ENCODE measurements at regions not wholly inside any gene's neighbourhood (a gene's known extent, or its start where the extent isn't known, plus 50 kb on each side); places are given as distances from the start of the nearest gene placed in this dataset.
"Not testable (repeated sequence)": the region's sequence is repeated elsewhere in the genome, so short reads cannot be mapped to it uniquely, and the experiment has no call there.

GRCh38 chr21:34228792-34229191 lies 135.0 kb upstream of the KCNE2 start (continued):
- TF ChIP-seq EZH2 (IDR thresholded peaks at IDR 0.05; ENCODE audit: low read depth, unreplicated experiment), result no peak
- no peak for TF ChIP-seq POLR2AphosphoS5 (IDR thresholded peaks at IDR 0.05; ENCODE audit: low read depth)
- TF ChIP-seq STAT1 (IDR thresholded peaks at IDR 0.05; ENCODE audit: unreplicated experiment), result no peak
- TF ChIP-seq ZNF114 (CRISPR knock-in tag; IDR thresholded peaks at IDR 0.05), result no peak

GRCh38 chr21:34229353-34229752 lies 134.5 kb upstream of the KCNE2 start:
- Mint-ChIP-seq H3K9me3 (no peaks in the 10 kb centered on the region), H3K27me3 (ENCODE audit: insufficient read depth, low read depth, poor library complexity) (peaks cover 2% of the 10 kb centered on the region), H3K4me3 (no peak overlapping the region), H3K36me3 (ENCODE audit: low read depth) (no peaks in the 10 kb centered on the region; the same call in 2 of the 3 replicates), H3K4me1 (peaks cover 6% of the 10 kb centered on the region), H3K27ac (no peak overlapping the region)
- ATAC-seq (no peak), DNase-seq (ENCODE audit: low spot score) (no peak)
- no peak overlapping the region for H3K4me3 ChIP-seq
- no peak overlapping the region for H3K4me2 ChIP-seq
- no peak for TF ChIP-seq CREB1 (CRISPR knock-in tag; IDR thresholded peaks at IDR 0.05; ENCODE audit: low read depth)
- no peak overlapping the region for H3K27ac ChIP-seq (ENCODE audit: low read depth)
- H3K36me3 ChIP-seq (ENCODE audit: insufficient read depth), result no peaks in the 10 kb centered on the region
- H3K9me2 ChIP-seq (ENCODE audit: insufficient read depth), result peaks cover 36% of the 10 kb centered on the region
- no peaks in the 10 kb centered on the region for H3K79me2 ChIP-seq (replicated peaks; ENCODE audit: insufficient read depth)
- no peaks in the 10 kb centered on the region for H3K27me3 ChIP-seq (ENCODE audit: insufficient read depth)
- H3K4me1 ChIP-seq (ENCODE audit: insufficient read depth), result peaks cover 6% of the 10 kb centered on the region
- no peaks in the 10 kb centered on the region for H3F3A ChIP-seq (replicated peaks; ENCODE audit: low read depth)
- no peak overlapping the region for H2AFZ ChIP-seq
- no peaks in the 10 kb centered on the region for H4K20me1 ChIP-seq (replicated peaks; ENCODE audit: insufficient read depth)

- H3F3A ChIP-seq (replicated peaks; ENCODE audit: low read depth); ATAC-seq; H3K36me3 ChIP-seq (ENCODE audit: insufficient read depth); H3K36me3 Mint-ChIP-seq (ENCODE audit: low read depth); H3K27me3 ChIP-seq (ENCODE audit: insufficient read depth); H3K27ac Mint-ChIP-seq; H3K4me3 ChIP-seq; H3K4me1 ChIP-seq (ENCODE audit: insufficient read depth); H4K20me1 ChIP-seq (replicated peaks; ENCODE audit: insufficient read depth); H3K4me2 ChIP-seq; H3K4me3 Mint-ChIP-seq; H3K27ac ChIP-seq (ENCODE audit: low read depth); H3K27me3 Mint-ChIP-seq (ENCODE audit: insufficient read depth, low read depth, poor library complexity); H2AFZ ChIP-seq; DNase-seq (ENCODE audit: low spot score); H3K79me2 ChIP-seq (replicated peaks; ENCODE audit: insufficient read depth): not testable (repeated sequence)
- peaks cover 21% of the 10 kb centered on the region; the same call in 1 of the 2 replicates for H3K9me2 ChIP-seq (ENCODE audit: insufficient read depth)
- peaks cover 14% of the 10 kb centered on the region for H3K9me3 Mint-ChIP-seq
- H3K4me1 Mint-ChIP-seq, result peaks cover 11% of the 10 kb centered on the region
These were observed 130.1 kb upstream of the KCNE2 start for GRCh38 chr21:34233741-34234140.

GRCh38 chr21:34235514-34235913 lies 128.3 kb upstream of the KCNE2 start:
- ATAC-seq (no peak), DNase-seq (ENCODE audit: low spot score) (no peak)
- H3F3A ChIP-seq (replicated peaks; ENCODE audit: low read depth), result no peaks in the 10 kb centered on the region
- H3K36me3 ChIP-seq (ENCODE audit: insufficient read depth), result no peaks in the 10 kb centered on the region
- no peak overlapping the region for H2AFZ ChIP-seq
- no peak overlapping the region for H3K4me3 ChIP-seq
- no peak overlapping the region for H3K4me3 Mint-ChIP-seq
- H3K4me2 ChIP-seq, result no peak overlapping the region
- H3K79me2 ChIP-seq (replicated peaks; ENCODE audit: insufficient read depth), result no peaks in the 10 kb centered on the region
- peaks cover 8% of the 10 kb centered on the region; the same call in 2 of the 3 replicates for H3K4me1 Mint-ChIP-seq
- H3K4me1 ChIP-seq (ENCODE audit: insufficient read depth), result no peaks in the 10 kb centered on the region
- no peaks in the 10 kb centered on the region for H4K20me1 ChIP-seq (replicated peaks; ENCODE audit: insufficient read depth)
- TF ChIP-seq ZNF331 (CRISPR knock-in tag; IDR thresholded peaks at IDR 0.05; ENCODE audit: low read depth), result no peak
- TF ChIP-seq NANOG (IDR thresholded peaks at IDR 0.05; ENCODE audit: borderline replicate concordance), result no peak
- no peak for TF ChIP-seq ETS1 (IDR thresholded peaks at IDR 0.05)
- TF ChIP-seq EZH2phosphoT487 (IDR thresholded peaks at IDR 0.05; ENCODE audit: unreplicated experiment), result no peak
- no peaks in the 10 kb centered on the region; the same call in 2 of the 3 replicates for H3K36me3 Mint-ChIP-seq (ENCODE audit: low read depth)
- no peak overlapping the region for H3K27ac ChIP-seq (ENCODE audit: low read depth)
- H3K27me3 Mint-ChIP-seq (ENCODE audit: insufficient read depth, low read depth, poor library complexity), result peaks cover 2% of the 10 kb centered on the region
- no peak overlapping the region for H3K27ac Mint-ChIP-seq
- peaks cover 19% of the 10 kb centered on the region; the same call in 1 of the 2 replicates for H3K9me2 ChIP-seq (ENCODE audit: insufficient read depth)
- no peaks in the 10 kb centered on the region for H3K27me3 ChIP-seq (ENCODE audit: insufficient read depth)
- H3K9me3 Mint-ChIP-seq, result peaks cover 14% of the 10 kb centered on the region

All from GM23338 (cell line).